Coronary artery (tissue), 2 donors: ENCODE measurements at regions not wholly inside any gene's neighbourhood (a gene's known extent, or its start where the extent isn't known, plus 50 kb on each side); places are given as distances from the start of the nearest gene placed in this dataset.

Experiments
- DNase-seq: peaks from one replicate; pipeline ENCODE4 v3.0.0-alpha.2; 2017; ENCODE audit warnings: low spot score
- H3K27ac ChIP-seq, 2 donors: fragments of 200-600 bp; sonication (generic); one replicate each; pipeline ENCODE4 v1.5.1; 2016 to 2019
- H3K4me3 ChIP-seq: fragments of 200-600 bp; sonication (generic); 2 replicates; pipeline ENCODE4 v1.5.1; 2016; ENCODE audit warnings: mild to moderate bottlenecking, moderate library complexity
- TF ChIP-seq, protein P1 (sequence below): fragments of 200-600 bp; sonication (generic); IDR thresholded peaks from one replicate; pipeline ENCODE4 v1.5.1; 2019; ENCODE audit warnings: antibody characterized with exemption

DNA sequence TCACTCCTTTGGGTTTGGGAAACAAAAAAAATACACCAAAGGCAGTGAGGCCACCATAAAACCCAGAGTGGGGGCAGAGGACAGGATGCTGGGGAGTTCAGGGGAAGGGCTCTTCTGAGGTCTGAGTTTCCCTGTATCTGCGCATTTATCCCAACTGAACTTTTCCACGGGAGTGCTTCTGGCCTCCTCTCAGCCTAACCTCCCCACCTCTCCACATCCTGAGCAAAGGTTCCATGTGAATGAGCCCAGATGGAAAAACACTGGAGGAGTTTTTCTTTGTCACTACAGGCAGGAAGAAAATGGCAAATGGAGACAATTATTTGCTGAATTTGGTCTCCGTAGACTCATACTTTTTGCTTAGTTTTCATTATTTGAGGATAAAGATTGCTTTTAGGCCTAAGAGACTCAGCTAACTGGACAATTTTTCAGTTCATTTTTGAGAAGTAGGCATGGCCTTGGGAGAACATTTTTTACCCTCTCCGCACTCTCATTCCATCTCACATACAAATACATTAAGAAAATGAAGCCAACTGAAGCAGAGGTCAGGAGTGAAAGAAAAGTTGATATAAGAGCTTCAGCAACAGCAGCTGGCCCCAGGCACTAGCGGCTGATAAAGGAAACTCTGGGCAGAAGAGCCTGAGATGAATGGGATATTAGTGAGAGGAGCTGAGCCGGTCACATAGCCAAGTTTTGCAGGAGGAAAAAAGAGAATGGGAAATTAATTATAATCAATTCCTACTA lies 82.6 kb upstream of the CYP1B1 start:
- peak overlapping the region in 1 of 2 donors; percentile 56 for H3K27ac ChIP-seq
- TF ChIP-seq, protein P1, sequence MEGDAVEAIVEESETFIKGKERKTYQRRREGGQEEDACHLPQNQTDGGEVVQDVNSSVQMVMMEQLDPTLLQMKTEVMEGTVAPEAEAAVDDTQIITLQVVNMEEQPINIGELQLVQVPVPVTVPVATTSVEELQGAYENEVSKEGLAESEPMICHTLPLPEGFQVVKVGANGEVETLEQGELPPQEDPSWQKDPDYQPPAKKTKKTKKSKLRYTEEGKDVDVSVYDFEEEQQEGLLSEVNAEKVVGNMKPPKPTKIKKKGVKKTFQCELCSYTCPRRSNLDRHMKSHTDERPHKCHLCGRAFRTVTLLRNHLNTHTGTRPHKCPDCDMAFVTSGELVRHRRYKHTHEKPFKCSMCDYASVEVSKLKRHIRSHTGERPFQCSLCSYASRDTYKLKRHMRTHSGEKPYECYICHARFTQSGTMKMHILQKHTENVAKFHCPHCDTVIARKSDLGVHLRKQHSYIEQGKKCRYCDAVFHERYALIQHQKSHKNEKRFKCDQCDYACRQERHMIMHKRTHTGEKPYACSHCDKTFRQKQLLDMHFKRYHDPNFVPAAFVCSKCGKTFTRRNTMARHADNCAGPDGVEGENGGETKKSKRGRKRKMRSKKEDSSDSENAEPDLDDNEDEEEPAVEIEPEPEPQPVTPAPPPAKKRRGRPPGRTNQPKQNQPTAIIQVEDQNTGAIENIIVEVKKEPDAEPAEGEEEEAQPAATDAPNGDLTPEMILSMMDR: no peak
- H3K4me3 ChIP-seq: no peak overlapping the region
- no peak for DNase-seq

DNA sequence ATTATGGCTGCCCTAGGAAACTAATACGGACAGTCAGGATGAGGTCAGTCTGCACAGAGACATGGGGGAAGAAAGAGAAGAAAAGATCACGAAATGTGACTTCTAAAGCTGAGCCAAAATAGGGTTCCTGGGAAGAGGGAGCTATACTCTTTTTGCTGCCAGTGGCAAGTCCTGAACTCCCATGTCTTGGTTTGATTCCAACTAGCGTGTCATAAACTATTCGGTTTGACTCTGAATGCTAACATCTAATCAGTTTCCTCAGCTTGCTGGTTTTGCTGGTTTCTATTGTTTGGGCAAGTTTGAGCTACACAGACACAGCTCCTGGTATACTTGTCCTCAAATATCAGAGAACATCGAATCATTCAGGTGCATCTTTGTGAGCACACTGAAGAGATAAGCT lies 80.5 kb upstream of the CYP1B1 start:
- Histone ChIP-seq H3K27ac (no peak overlapping the region), H3K4me3 (no peak overlapping the region)
- TF ChIP-seq, protein P1: no peak
- DNase-seq: no peak

DNA sequence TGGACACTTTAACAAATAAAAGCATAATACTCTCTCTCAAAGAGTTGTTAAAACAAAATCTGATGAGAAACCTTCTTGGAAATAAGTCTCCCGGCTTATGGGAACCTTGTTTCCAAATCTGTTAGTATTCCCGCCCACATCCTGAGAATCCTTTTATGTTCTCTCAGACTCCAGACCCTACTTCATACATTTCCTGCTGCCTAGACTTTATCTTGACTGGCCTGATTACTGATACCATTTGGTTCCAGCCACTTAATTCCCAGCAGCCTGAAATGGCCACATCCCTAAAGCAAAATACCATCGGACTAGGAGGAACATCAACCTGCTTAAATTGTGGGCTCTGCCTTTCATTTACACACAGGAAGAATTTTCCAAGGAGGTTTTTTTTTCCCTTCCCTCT lies 79.1 kb upstream of the CYP1B1 start:
- H3K4me3 ChIP-seq: no peak overlapping the region
- no peak for DNase-seq
- no peak overlapping the region for H3K27ac ChIP-seq
- TF ChIP-seq, protein P1: no peak

DNA sequence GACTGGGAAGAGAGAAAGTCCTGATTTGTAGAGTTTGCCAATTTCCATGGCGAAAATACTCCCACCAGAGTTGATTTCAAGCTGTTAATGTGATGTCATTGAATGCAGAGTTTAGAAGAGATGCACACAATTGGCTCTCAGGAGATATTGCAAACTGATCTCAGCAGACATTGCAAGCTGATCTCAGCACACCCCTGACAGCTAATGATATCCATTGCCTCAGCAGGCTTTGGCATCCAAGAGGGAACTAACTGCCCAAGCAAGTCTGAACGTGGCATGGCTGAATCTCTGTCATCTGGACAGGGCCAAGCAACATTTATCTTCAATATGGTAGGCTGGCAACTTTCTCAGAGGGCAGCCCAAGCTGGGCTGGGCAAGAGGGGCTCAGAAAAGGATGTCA lies 78.4 kb upstream of the CYP1B1 start:
- DNase-seq: no peak
- Histone ChIP-seq H3K27ac (no peak overlapping the region), H3K4me3 (no peak overlapping the region)
- TF ChIP-seq, protein P1: no peak

DNA sequence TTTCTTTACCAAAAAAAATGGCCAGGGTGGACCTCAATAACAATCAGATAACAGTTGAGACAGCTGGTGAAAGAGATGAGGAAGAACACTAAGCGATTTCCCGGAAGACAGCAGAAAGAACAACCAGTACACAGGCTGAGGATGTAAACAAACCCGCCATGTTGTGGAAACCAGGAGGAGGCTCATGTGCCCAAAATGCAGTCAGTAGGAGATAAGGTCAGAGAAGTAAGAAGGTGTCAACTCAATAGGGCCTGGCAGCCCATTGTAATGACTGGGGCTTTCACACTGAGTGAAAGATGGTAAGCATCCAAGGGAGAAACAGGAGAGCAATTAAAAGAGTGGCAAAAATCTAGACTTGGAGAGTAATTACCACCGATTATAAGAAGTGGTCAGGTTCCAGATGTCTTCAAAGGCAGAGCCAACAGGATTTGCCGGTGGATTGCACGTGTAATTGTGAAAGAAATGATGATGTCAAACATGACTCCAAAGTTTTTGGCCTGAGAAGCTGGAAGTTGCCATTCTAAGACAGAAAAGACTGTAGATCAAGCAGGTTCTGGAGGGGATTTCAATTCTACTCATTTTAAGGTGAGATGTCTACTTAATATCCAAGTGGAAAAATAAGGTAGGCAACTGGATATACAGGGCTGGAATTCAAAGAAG lies 77.7 kb upstream of the CYP1B1 start:
- DNase-seq: no peak
- no peak overlapping the region for H3K27ac ChIP-seq
- TF ChIP-seq, protein P1: no peak
- no peak overlapping the region for H3K4me3 ChIP-seq

DNA sequence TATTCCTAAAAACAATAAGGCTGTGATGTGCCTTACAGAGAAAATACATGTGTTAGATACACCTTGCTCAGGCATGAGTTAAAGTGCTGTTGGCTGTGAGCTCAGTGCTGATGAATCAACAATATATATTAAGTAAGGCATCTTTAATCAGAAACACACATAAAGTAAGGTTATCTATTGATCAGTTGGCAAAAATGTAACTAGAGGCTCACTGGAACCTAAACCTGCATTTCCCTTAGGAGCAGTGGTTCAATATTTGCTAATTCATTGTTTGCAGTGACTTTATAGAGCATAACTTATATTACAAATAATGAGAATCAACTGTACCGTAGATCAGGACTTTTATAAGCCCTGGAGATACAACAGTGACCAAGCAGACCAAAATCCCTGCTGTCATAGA lies 77.0 kb upstream of the CYP1B1 start:
- Histone ChIP-seq H3K27ac (no peak overlapping the region), H3K4me3 (no peak overlapping the region)
- TF ChIP-seq, protein P1: no peak
- no peak for DNase-seq

DNA sequence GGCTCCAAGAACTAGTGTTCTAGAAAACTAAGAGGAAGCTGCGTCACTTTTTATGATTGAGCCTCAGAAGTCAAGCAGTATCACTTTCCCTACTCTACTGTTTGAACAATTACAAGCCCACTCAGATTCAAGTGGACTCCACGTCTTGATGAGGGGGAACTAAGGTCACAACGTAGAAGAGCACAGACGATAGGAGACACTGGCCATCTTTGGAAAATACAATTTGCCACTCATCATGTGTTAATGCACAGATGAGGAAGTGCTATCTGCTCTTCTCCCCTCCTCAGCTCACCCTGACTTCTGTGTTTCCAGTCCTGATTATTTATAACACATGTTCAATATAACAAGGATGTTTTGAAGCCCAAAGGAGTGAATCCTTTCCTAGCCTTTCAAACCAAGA lies 76.1 kb upstream of the CYP1B1 start:
- DNase-seq: no peak
- TF ChIP-seq, protein P1: no peak
- Histone ChIP-seq H3K4me3 (no peak overlapping the region), H3K27ac (no peak overlapping the region)
